OCI-LY1 (cell line): ENCODE measurements at regions not wholly inside any gene's neighbourhood (a gene's known extent, or its start where the extent isn't known, plus 50 kb on each side); places are given as distances from the start of the nearest gene placed in this dataset.

Experiments
- CTCF ChIP-seq: fragments of 200-600 bp; sonication (generic), shearing (Covaris generic); IDR thresholded peaks from 2 replicates; pipeline ENCODE4 v1.5.1; 2017; ENCODE audit warnings: mild to moderate bottlenecking, antibody characterized with exemption, low read length, moderate library complexity, mixed read lengths
- EZH2 ChIP-seq: fragments of 200-600 bp; sonication (generic), shearing (Covaris generic); IDR thresholded peaks from 2 replicates; pipeline ENCODE4 v1.8.0; 2017; ENCODE audit warnings: borderline replicate concordance, mixed run types, mild to moderate bottlenecking, antibody characterized with exemption, low read length, moderate library complexity, mixed read lengths

GRCh38 chr1:222390181-222390580 is 157.7 kb downstream of the HHIPL2 start:
- TF ChIP-seq CTCF = no peak
- TF ChIP-seq EZH2 = no peak
